Neural progenitor cell (in vitro differentiated cells): ENCODE measurements at regions not wholly inside any gene's neighbourhood (a gene's known extent, or its start where the extent isn't known, plus 50 kb on each side); places are given as distances from the start of the nearest gene placed in this dataset.

Source experiments
- EZH2 ChIP-seq: fragments of 200-600 bp; sonication (generic); IDR thresholded peaks from 2 replicates; pipeline ENCODE4 v1.6.1; 2017; ENCODE audit warnings: antibody characterized with exemption, mild to moderate bottlenecking, moderate library complexity
- TF ChIP-seq, protein P1 (sequence below): fragments of 200-600 bp; sonication (generic); IDR thresholded peaks from 2 replicates; pipeline ENCODE4 v1.5.1; 2017; ENCODE audit warnings: antibody characterized with exemption, mild to moderate bottlenecking

DNA sequence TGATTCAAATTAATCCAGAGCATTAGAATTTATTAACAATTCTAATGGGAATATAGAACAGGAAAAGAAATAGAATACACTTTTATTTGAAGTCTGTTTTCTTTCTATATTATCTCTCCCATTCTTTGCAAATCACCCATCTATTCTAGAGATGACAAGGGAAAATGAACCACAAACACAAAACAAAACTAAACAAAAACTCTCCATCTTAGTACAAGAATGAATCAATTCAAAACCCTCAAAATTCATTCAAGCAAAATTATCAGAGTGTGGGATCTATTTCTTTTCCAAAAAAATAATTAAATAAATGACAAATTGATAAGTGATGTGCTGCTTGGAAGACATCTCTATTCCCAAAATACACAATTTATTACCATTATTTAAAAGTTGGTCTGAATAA, 400.1 kb upstream of the NWD2 start:
- TF ChIP-seq, protein P1, sequence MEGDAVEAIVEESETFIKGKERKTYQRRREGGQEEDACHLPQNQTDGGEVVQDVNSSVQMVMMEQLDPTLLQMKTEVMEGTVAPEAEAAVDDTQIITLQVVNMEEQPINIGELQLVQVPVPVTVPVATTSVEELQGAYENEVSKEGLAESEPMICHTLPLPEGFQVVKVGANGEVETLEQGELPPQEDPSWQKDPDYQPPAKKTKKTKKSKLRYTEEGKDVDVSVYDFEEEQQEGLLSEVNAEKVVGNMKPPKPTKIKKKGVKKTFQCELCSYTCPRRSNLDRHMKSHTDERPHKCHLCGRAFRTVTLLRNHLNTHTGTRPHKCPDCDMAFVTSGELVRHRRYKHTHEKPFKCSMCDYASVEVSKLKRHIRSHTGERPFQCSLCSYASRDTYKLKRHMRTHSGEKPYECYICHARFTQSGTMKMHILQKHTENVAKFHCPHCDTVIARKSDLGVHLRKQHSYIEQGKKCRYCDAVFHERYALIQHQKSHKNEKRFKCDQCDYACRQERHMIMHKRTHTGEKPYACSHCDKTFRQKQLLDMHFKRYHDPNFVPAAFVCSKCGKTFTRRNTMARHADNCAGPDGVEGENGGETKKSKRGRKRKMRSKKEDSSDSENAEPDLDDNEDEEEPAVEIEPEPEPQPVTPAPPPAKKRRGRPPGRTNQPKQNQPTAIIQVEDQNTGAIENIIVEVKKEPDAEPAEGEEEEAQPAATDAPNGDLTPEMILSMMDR, result no peak
- TF ChIP-seq EZH2, result no peak
